Duodenal mucosa (tissue), 2 donors: ENCODE measurements at regions not wholly inside any gene's neighbourhood (a gene's known extent, or its start where the extent isn't known, plus 50 kb on each side); places are given as distances from the start of the nearest gene placed in this dataset.
"Not testable (repeated sequence)": the region's sequence is repeated elsewhere in the genome, so short reads cannot be mapped to it uniquely, and the experiment has no call there.

ENCODE experiments used
- H3K27ac ChIP-seq: one replicate; pipeline ENCODE4 v1.7.0; 2013; ENCODE audit warnings: low read depth, low read length
- H3K27me3 ChIP-seq, 2 donors: one replicate each; pipeline ENCODE4 v1.7.0; 2013; ENCODE audit warnings: low read length in 2 of 2, control low read depth in 1 of 2; ENCODE audit not compliant: insufficient read depth in 2 of 2, control insufficient read depth in 1 of 2
- H3K36me3 ChIP-seq, 2 donors: one replicate each; pipeline ENCODE4 v1.7.0; 2013; ENCODE audit warnings: low read length in 2 of 2, control low read depth in 1 of 2; ENCODE audit not compliant: insufficient read depth in 2 of 2, control insufficient read depth in 1 of 2
- H3K4me1 ChIP-seq, 2 donors: one replicate each; pipeline ENCODE4 v1.7.0; 2013; ENCODE audit warnings: low read length in 2 of 2, control low read depth in 1 of 2; ENCODE audit not compliant: insufficient read depth in 2 of 2, control insufficient read depth in 1 of 2
- H3K4me3 ChIP-seq, 2 donors: one replicate each; pipeline ENCODE4 v1.7.0; 2013; ENCODE audit warnings: low read length in 2 of 2, low read depth in 1 of 2
- H3K9ac ChIP-seq, 2 donors: one replicate each; pipeline ENCODE4 v1.7.0; 2013; ENCODE audit warnings: low read length in 2 of 2, low read depth in 1 of 2
- H3K9me3 ChIP-seq, 2 donors: one replicate each; pipeline ENCODE4 v1.7.0; 2013; ENCODE audit warnings: low read length in 2 of 2, control low read depth in 1 of 2; ENCODE audit not compliant: control insufficient read depth in 1 of 2

GRCh38 chr21:5217933-5218332 is 5303.4 kb upstream of the TPTE start:
- H3K9me3 ChIP-seq = peaks cover 17 to 23% of the 10 kb centered on the region in 2 donors
- not testable (repeated sequence) for H3K36me3 ChIP-seq, H3K9ac ChIP-seq, H3K27ac ChIP-seq, H3K4me3 ChIP-seq, H3K4me1 ChIP-seq, H3K27me3 ChIP-seq

GRCh38 chr21:5219988-5220387 is 5301.4 kb upstream of the TPTE start:
- H3K27ac ChIP-seq, H3K9ac ChIP-seq, H3K36me3 ChIP-seq, H3K4me1 ChIP-seq, H3K4me3 ChIP-seq, H3K27me3 ChIP-seq: not testable (repeated sequence)
- H3K9me3 ChIP-seq = peaks cover 19 to 26% of the 10 kb centered on the region in 2 donors

- H3K4me3 ChIP-seq, H3K4me1 ChIP-seq, H3K9ac ChIP-seq, H3K36me3 ChIP-seq, H3K27me3 ChIP-seq, H3K27ac ChIP-seq: not testable (repeated sequence)
- peaks cover 22 to 26% of the 10 kb centered on the region in 2 donors for H3K9me3 ChIP-seq
Measured at GRCh38 chr21:5220468-5220867, 5300.9 kb upstream of the TPTE start.

DNA sequence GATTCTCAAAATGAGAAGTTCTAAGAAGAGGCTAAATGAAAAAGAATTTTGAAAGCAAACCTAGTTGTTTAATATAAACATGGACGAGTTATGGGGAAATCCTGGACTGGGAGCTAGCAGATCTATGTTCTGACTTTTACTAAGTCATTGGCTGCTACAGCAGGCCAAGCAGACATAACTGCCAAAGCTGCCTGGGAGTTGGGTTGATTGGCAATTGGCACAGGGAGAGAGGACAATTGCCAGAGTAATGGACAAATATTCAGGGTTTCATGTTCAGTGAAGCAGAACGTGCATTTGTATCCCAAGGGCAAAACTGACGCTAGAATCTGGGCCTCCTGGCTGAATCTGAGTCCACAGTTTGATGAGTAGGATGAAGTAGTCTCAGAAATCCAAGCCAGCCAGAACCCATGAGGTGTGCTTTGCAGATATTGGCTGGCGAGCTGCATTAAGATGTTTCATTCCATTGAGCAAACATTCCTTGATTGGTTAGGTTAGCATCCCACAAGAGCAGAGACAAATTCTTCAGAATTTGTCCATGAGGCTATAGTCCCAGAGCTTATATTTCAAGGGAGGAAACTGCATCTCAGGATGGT is 5299.8 kb upstream of the TPTE start:
- H3K9me3 ChIP-seq = peaks cover 22 to 23% of the 10 kb centered on the region in 2 donors
- not testable (repeated sequence) for H3K9ac ChIP-seq, H3K36me3 ChIP-seq, H3K4me3 ChIP-seq, H3K27ac ChIP-seq, H3K27me3 ChIP-seq, H3K4me1 ChIP-seq

GRCh38 chr21:5222996-5223782 is 5298.2 kb upstream of the TPTE start:
- H3K36me3 ChIP-seq = not testable (repeated sequence)
- H3K9me3 ChIP-seq = peaks cover 25% of the 10 kb centered on the region in 2 donors

GRCh38 chr21:5224156-5224555 is 5297.2 kb upstream of the TPTE start:
- not testable (repeated sequence) for H3K27me3 ChIP-seq, H3K36me3 ChIP-seq, H3K9ac ChIP-seq, H3K4me1 ChIP-seq, H3K27ac ChIP-seq, H3K4me3 ChIP-seq
- H3K9me3 ChIP-seq = peaks cover 26 to 34% of the 10 kb centered on the region in 2 donors

More at GRCh38 chr21:5222996-5223782, 5298.2 kb upstream of the TPTE start:
- H3K27me3 ChIP-seq, H3K4me1 ChIP-seq, H3K9ac ChIP-seq, H3K27ac ChIP-seq, H3K4me3 ChIP-seq: not testable (repeated sequence)

GRCh38 chr21:5227252-5227651 is 5294.1 kb upstream of the TPTE start:
- not testable (repeated sequence) for H3K27ac ChIP-seq, H3K36me3 ChIP-seq, H3K4me3 ChIP-seq, H3K27me3 ChIP-seq, H3K9ac ChIP-seq, H3K4me1 ChIP-seq
- peaks cover 19 to 32% of the 10 kb centered on the region in 2 donors for H3K9me3 ChIP-seq

- not testable (repeated sequence) for H3K27me3 ChIP-seq, H3K4me1 ChIP-seq, H3K9ac ChIP-seq, H3K4me3 ChIP-seq, H3K27ac ChIP-seq, H3K36me3 ChIP-seq
- peaks cover 16 to 39% of the 10 kb centered on the region in 2 donors for H3K9me3 ChIP-seq
Measured at GRCh38 chr21:5230561-5230960, 5290.8 kb upstream of the TPTE start.

DNA sequence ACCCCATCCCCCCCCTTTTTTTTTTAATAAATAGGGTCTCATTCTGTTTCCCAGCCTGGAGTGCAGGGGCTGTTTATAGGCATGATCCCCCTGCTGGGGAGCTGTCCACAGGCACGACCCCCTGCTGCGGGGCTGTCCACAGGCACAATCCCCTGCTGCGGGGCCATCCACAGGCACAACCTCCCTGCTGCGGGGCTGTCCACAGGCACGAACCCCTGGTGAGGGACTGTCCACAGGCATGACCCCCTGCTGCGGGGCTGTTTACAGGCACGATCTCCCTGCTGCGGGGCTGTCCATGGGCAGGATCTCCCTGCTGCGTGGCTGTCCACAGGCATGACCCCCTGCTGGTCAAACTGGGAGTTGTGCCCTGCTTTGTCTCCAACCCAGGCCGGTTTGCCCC is 5290.1 kb upstream of the TPTE start:
- H3K9me3 ChIP-seq = peaks cover 16 to 43% of the 10 kb centered on the region in 2 donors
- H3K36me3 ChIP-seq, H3K27me3 ChIP-seq, H3K4me3 ChIP-seq, H3K27ac ChIP-seq, H3K4me1 ChIP-seq, H3K9ac ChIP-seq: not testable (repeated sequence)

DNA sequence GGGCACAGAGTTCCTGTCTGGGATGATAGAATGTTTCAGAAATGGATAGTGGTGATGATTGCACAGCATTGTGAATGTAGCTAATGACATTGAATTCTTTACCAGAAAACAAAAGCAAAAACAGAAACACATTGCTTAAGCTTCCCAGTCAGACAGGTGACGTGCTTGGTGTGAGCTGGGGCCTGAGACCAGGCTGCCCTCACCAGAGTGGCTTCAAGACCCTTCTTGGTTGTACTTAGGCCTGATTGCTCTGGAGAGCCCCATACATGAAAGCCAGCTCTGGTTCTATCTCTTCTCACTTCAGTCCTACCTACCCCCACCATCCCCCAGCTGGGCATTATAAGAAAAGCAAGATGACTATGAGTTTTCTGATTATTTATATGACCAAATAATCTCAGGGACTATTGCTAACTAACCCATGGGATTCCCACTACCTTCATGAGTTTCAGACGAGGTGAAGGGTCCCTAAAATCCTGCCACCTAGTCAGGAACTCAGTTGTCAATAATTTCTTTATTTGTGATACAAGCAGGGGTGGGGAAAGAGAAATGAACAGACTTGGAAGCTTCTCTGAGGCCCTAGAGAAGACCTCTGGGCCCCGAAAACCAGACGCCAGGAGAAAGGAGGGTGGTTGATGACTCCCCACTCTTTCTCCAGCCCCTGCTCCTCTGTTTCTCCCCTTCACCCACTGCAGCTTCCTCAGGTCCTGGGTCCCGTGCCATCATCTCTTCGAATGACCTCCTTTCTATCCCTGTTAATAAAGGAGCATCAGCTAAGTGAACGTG is 5289.0 kb upstream of the TPTE start:
- not testable (repeated sequence) for H3K4me1 ChIP-seq, H3K36me3 ChIP-seq, H3K27me3 ChIP-seq, H3K27ac ChIP-seq, H3K9ac ChIP-seq, H3K4me3 ChIP-seq
- peaks cover 18 to 52% of the 10 kb centered on the region in 2 donors for H3K9me3 ChIP-seq
